NCI-H2196 (cell line): ENCODE measurements at regions not wholly inside any gene's neighbourhood (a gene's known extent, or its start where the extent isn't known, plus 50 kb on each side); places are given as distances from the start of the nearest gene placed in this dataset.
A peak's percentile ranks its signal among the peaks of the same experiment; 100 is the strongest.
"Not testable (repeated sequence)": the region's sequence is repeated elsewhere in the genome, so short reads cannot be mapped to it uniquely, and the experiment has no call there.

Experiments
- DNase-seq: peaks from one replicate; lab custom pipeline; 2025; ENCODE audit not compliant: unreplicated experiment; lab: John Stamatoyannopoulos, UW

DNA sequence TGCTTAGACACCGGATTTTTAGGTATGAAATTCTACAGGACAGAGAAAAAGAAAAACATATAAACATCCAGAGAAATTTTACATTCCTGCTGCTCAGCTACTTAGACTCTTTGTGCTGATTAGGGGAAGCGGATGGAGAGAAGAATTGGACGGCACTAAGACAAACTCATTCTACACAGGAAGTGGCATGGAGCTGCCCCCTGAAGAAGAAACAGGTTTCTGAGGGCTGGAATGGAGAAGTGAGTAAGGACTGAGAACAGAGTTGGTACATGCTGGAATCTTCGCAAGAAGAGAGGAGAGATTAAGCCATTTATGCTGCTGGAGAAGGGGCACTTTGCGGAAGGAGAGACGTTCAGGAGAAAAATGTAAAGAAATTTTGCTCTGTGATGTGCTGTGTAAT is 253.0 kb upstream of the ERBB4 start:
- DNase-seq: no peak

DNA sequence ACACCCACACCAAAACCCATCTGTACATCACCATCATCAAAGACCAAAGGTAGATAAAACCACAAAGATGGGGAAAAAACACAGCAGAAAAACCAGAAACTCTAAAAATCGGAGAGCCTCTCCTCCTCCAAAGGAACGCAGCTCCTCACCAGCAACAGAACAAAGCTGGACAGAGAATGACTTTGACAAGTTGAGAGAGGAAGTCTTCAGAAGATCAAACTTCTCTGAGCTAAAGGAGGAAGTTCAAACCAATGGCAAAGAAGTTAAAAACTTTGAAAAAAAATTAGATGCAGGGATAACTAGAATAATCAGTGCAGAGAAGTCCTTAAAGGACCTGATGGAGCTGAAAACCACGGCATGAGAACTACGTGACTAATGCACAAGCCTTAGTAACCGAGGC is 247.5 kb upstream of the ERBB4 start:
- not testable (repeated sequence) for DNase-seq

DNA sequence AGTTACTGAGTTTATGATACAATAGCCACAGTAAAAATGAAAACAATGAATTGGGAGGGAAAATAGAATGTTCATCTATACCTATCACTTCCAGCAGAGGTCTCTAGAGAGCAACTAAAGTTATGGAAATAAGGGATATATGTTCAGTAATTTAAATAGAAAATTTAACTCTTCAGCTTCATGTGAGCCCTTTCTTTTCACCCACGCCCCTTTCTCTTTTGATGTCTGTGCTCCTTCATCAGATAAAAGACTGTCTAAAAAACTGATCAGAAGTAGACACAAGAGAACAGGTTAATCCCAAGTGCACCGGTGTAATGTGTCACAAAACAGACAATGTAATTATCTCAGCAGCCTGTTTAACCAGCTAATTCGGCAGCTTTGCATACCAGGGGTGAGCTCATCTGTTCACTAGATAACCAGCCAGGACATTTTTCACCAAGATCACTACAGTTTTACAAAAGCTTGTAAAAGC is 238.5 kb upstream of the ERBB4 start:
- DNase-seq: peak; percentile 51

DNA sequence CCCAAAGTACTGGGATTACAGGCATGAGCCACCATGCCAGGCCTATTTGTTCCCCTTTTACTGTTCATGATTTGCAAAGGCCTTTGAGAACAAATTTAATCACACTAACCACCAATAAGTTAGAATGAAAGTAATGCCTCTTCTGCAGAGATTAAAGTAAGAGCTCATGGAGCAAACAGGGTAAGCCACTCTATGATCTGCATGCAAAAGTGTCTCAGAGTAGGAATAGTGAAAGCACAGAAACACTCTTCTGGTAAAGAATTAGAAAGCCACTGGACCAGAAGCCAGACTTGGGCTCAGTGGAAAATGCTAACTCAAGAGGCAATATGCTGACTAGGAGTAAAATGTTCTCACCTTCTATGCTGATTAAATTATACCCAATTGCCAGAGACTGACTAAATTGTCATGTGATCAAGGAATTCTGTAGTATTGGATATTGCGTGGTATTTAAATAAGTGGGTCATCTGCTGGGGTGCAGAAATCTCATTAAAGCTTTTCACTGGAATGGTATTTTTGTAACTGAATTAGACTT is 235.3 kb upstream of the ERBB4 start:
- no peak for DNase-seq

DNA sequence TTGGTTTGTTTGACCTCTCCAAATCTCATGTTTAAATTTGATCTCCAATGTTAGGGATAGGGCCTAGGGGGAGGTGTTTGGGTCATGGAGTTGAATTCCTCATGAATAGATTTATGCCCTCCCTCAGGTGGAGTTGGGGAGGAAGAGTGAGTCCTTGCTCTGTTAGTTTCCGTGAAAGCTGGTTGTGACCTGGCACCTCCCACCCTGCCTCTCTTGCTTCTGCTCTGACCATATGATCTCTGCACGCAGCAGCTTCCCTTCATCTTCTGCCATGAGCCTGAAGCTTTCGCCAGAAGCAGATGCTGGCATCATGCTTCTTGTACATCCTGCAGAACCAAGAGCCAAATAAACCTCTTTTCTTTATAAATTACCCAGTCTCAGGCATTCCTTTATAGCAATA is 231.6 kb upstream of the ERBB4 start:
- DNase-seq: no peak

DNA sequence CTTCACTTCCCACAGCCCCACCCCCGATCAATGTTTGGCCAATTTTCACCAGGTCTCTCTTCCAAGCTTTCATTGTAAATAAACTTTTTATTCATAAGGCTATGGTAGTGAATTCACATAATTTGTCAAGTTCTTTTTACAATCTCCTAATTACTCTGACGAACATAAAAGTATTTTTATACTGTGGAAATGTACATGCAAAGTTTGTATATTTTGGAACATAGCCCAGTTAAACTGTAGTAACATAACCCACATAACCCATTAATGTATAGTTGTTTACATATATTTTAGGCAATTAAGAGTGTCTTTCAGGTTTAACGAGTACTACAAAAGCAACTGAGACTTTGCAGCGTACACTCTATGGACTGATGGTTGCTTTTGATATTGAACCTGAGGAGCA is 228.3 kb upstream of the ERBB4 start:
- DNase-seq: no peak

DNA sequence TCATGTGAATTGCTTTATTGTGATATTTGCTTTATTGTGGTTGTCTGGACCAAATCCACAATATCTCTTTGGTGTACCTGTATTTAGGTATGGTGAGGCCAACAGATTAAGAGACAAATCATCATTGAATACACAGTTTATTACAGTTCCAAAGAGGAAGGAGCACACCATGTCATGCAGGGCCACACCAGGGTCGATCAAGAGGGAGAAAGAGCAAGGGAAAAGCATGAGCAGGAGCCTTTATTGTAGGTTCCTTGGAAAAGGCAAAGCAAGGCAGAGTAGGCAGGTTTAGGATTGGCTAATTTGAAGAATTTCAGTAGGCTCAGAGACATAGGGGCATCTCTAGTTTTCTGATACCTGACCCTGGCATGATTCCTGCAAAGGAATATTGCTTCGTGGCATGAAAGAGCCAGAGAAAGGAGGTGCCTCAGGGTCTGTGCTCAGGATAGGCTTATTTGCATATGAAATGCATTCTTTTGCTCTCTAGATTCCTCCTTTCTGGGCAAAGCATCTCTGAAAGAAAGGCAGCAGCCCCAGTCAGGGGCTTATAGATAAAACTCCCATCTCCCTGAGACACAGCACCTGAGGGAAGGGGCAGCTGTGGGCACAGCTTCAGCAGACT is 214.2 kb upstream of the ERBB4 start:
- no peak for DNase-seq

DNA sequence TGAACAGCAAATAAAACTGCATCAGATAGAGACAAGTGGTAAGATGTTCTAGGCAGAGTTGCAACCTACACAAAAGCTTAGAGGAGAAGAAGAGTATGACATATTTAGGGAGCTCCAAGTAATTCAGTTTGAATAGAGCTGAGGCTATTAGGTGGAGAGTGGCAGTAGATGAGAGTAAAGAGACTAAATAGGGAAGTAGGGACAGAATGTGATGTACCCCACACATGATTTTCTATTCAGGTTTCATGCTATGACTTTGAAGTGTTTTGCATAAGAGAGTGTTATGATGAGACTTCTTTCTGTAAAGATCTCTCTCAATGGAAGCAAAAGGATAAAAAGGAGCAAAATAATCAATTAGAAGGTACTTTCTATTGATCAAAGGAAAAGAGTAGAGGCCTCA is 206.8 kb upstream of the ERBB4 start:
- DNase-seq: no peak

DNA sequence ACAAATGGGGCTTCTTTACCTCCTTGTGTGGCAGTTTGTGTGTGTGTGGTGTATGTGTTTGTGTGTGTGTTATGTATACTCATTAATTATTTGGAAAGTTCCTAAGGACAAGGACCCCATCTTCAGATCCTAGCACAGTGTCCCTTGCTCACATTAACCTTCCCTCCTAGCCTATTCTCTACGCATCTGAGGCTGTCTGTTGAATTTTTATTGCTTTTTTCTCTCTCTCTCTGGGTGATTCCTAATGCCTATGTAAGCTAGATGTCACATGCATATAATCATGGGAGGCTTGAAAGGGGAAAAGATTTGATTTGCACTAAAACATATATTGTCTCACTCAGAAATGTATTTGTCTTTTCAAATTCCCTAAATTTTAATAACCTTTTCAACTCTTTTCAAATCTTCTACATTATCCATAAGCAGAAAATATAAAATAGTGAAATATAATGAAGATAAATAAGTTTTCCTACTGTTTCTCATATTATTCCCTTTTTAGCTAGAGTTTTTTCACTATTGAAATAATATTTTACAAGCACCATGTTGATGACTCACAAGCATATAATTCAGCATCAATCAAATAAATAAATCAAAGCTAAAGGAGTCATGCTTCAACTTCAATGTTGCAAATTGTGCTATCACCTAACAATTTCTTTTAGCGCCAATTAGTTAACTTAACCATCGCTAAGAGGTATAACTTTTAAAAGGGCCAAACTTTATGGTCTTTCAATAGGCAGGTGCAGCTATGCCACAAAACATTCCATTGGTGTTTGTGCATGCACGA is 199.0 kb upstream of the ERBB4 start:
- no peak for DNase-seq

DNA sequence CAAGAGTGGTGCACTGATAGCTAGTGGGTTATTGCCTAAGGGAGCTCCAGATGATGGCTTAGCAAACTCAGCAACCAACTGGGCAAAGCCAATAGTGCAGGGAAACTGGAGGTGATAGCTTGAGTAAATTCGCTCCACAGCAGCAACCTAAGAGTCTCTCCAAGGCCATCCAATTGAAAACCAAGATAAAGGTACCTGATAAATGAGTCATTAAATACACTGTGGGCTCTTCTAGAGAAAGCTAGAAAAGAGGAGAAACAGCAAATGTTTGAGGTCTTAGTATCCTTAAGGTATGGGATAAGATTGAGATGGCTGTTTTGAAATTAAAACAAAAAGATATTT is 197.8 kb upstream of the ERBB4 start:
- no peak for DNase-seq

DNA sequence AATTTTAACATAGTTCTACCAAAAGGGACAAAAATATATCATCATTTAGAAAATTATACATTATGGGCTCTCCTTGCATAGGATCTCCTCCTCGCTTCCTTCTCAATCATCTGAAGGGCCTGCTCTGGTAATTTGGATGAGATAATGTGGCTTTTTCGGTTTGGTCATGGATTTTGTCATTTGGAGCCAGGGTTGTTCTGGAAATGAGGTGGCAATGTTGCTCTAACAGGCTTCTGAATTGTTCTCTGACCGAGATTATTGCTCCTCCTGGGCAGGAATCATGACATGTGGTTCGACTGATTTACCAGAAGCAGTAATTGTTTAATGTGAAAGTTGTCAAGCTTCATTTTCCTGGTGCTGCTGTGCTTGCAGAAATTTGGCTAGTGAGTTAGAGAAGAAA is 194.7 kb upstream of the ERBB4 start:
- DNase-seq: no peak

DNA sequence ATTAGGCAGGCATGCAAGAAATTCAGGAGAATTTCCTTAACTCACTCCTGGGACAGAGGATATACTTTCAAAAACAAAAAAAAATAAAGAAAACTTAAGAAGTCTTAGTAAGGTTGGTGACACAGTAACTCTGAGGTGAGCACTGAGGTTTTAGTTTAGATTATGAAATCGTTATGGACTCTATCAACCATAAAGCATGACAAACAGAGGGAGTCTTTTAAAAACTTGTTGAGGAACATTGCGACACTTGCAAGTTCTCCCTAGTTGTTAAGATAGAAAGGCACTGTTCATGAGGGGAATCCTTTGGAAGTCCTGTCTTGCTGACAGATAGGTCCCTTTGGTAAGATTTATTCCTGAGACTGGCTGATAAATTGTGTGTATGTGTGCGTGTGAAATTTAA is 194.3 kb upstream of the ERBB4 start:
- no peak for DNase-seq

DNA sequence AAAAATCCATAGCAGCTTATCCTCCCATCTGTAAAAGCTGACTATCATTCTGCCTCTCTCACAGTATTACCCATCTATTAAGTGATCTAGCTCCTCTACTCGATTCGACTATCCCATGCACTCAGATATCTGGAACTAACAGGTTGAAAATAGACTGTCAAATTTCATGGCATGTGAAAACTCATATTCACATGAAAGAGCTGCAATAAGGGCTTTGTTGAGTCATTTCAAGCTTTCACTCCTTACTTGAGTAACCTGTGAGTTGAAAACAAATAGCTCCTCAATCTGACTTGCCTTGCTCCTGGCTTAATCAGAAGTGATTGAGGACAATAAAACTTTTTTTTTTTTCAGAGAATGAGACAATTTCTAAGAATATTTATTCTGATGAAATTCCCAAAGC is 192.4 kb upstream of the ERBB4 start:
- no peak for DNase-seq

DNA sequence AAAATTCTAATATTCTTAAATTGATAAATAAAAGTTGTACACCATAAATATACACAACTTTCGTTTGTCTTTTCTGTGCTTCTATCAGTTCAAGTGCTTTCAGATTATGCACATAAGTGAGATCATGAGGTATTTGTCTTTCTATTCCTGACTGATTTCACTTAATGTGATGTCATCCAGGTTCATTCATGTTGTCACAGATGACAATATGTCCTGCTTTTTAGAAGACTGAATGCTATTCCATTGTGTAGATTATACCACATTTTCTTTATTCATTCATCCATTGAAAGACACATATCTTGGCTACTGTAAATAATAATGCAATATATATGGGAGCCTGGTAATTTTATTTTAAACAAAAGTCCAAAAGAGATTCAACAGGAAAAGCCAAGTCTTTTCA is 190.1 kb upstream of the ERBB4 start:
- DNase-seq: no peak

DNA sequence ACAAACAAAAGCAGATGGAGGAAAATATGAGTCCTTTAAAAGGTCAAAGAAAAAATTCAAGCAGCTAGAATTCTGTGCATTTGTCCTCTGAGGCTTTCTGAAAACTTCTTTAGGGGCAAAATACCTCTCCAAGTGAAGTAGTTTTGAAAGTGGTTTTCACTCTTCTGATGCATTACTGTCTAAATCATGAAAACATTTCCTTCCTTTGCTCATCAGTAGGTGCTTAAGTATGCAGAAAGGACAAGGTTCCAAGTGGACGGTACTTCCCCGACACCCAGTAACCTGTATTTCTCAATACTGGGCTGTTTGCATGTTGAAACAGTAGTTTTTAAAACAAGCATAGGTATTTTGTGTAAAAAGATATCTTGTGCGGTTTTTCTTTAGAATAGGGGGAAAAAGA is 189.1 kb upstream of the ERBB4 start:
- no peak for DNase-seq

DNA sequence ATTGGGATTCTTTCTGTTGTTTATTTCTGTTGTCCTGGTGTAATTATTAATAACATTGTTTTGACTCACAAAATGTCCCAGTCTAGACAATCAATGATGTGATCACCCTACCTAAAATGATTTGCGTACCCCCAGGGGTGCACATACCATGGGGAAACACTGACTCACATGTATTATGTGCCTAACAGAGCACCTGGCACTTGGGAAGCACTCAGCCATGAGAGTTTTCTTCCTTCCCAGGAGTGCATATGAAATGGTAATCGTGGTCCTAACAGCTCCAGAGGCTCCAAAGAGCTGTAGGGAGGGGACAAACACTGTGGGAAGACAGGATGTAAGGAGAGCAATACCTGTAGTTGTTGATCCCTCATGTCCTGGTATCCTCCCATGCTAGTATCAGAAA is 187.8 kb upstream of the ERBB4 start:
- no peak for DNase-seq

DNA sequence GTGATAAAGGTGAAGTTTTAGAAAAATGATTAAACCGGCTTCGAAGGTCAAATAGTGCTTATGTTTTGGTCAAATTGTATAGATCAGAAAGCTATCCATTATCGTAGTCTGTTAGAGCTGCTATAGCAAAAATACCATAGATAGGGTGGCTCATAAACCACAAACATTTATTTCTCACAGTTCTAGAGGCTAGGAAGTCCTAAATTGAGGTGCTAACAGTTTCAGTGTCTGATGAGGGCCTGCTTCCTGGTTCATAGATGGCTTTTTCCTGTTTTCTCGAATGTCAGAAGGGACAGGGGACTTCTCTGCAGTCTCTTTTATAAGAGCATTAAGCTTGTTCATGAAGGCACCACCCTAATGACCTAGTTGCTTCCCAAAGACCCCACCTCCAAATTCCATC is 186.6 kb upstream of the ERBB4 start:
- DNase-seq: no peak

DNA sequence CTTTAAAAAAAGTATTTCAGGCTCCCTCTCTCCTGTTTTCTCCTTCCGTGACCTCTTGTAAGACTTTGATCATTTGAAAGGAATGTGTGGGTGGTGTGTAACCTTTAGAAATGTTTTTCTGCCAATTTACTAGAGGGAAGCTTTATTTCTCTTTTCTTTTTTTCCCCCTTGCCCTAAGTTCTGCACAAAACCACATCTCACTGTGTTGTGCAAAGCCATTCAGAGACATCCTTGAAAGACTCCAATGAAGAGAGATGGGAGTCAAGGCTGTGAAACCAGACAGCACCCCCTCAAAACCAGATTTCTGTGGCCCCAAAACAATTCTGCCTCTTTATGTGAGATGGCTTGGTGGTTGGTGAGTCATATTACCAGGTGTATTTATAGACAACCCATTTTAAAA is 184.6 kb upstream of the ERBB4 start:
- DNase-seq: no peak

DNA sequence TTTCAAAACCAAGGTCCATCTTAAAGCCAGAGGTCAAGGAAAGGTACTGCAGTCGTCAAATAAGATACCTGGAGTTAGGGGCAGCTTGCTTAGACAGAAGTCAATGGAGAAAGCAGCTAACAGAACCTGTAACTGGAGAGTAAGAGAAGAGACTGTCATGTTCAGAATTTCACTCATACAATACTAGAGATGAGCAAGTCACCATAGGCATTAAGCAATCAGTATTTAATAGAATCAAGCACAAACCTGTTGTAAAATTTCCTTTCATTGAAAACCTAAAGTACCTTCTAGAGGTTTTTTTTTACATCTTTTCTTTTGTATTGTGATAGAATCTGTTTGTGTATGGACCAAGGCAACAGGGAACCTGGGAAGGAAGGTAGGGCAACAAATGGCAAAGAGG is 183.4 kb upstream of the ERBB4 start:
- no peak for DNase-seq

DNA sequence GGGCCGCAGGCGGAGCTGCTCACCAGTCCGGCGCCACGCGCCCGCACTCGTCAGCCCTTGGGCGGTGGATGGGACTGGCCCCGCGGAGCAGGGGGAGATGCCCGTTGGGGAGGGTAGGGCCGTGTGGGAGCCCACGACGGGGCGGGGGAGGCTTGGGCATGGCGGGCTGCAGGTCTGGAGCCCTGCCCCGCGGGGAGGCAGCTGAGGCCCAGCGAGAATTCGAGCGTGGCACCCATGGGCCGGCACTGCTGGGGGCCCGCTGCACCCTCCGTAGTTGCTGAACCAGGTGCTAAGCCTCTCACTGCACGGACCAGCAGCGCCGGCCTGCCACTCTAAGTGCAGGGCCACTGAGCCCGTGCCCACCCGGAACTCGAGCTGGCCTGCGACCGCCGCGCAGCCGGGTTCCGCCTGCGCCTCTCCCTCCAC is 182.4 kb upstream of the ERBB4 start:
- DNase-seq: no peak

DNA sequence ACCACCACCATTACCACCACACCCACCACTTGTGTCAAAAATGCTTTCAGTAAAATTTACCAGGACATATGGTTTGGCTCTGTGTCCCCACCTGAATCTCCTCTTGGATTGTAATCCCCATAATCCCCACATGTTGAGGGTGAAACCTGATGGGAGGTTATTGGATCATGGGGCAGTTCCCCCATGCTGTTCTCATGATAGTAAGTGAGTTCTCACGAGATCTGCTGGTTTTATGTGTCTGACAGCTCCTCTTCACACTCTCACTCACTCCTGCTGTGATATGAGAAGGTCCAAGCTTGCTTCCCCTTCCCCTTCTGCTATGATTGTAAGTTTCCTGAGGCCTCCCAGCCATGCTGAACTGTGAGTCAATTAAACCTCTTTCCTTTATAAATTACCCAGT is 176.8 kb upstream of the ERBB4 start:
- DNase-seq: not testable (repeated sequence)

DNA sequence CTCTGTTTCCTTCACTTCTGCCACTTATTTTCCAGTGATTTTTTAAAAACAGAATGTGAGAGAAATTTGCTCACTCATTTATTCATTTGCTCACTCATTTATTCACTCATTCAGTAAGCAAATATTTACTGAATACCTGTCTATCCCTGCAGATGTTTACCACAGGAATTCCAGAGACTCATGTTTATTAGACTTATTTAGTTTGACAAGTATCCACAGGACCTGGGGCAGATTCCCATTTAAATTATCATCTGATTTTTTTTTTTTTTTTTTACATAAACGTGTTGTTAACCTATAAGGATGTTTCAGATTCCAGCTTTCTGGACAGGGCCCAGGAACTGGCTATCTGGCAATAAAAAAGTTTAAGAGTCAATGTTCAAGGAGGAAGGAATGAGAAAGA is 175.1 kb upstream of the ERBB4 start:
- no peak for DNase-seq

DNA sequence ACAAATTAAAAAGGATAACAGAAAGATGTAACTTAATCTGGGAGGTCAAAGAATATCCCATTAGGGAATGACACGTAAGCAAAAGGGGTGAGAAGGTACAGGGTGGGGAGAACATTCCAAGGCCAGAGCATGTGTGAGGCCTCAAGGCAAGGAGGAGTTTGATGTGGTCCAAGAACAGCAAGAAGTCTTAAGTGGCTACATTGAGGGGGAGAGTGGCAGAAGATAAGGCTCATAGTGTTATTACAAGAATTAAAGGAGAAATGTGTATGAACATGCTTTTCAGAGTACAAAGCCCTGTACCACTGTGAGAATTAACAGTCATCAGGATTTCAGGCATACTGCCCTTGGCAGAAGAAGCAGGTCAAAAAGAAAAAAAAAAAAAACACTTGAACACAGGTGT is 174.4 kb upstream of the ERBB4 start:
- no peak for DNase-seq
